GM19035 (cell line): ENCODE measurements at regions not wholly inside any gene's neighbourhood (a gene's known extent, or its start where the extent isn't known, plus 50 kb on each side); places are given as distances from the start of the nearest gene placed in this dataset.

Experiments
- ATAC-seq: cut with Tn5 transposase; IDR thresholded peaks from one replicate; pipeline ENCODE4 v1.9.1; 2021; ENCODE audit not compliant: unreplicated experiment

- no peak for ATAC-seq
Measured at GRCh38 chr5:34501016-34501415, 155.1 kb upstream of the RAI14 start.

- ATAC-seq = no peak
Measured at GRCh38 chr5:34501840-34502239, 154.3 kb upstream of the RAI14 start.

GRCh38 chr5:34502581-34502980 lies 153.5 kb upstream of the RAI14 start:
- no peak for ATAC-seq

GRCh38 chr5:34503379-34504253 lies 152.5 kb upstream of the RAI14 start:
- ATAC-seq = no peak

- ATAC-seq = no peak
Measured at GRCh38 chr5:34504967-34505366, 151.2 kb upstream of the RAI14 start.

- no peak for ATAC-seq
Measured at GRCh38 chr5:34505731-34506130, 150.4 kb upstream of the RAI14 start.

- no peak for ATAC-seq
Measured at GRCh38 chr5:34507933-34508332, 148.2 kb upstream of the RAI14 start.

- no peak for ATAC-seq
Measured at GRCh38 chr5:34509392-34509791, 146.7 kb upstream of the RAI14 start.

GRCh38 chr5:34510002-34510401 lies 146.1 kb upstream of the RAI14 start:
- ATAC-seq = no peak

- no peak for ATAC-seq
Measured at GRCh38 chr5:34511063-34511462, 145.1 kb upstream of the RAI14 start.

- no peak for ATAC-seq
Measured at GRCh38 chr5:34511481-34511880, 144.6 kb upstream of the RAI14 start.

- ATAC-seq = no peak
Measured at GRCh38 chr5:34511915-34512314, 144.2 kb upstream of the RAI14 start.

GRCh38 chr5:34516166-34516565 lies 140.0 kb upstream of the RAI14 start:
- ATAC-seq = no peak

GRCh38 chr5:34516686-34517085 lies 139.4 kb upstream of the RAI14 start:
- no peak for ATAC-seq

GRCh38 chr5:34517249-34517648 lies 138.9 kb upstream of the RAI14 start:
- no peak for ATAC-seq

GRCh38 chr5:34519489-34520220 lies 136.5 kb upstream of the RAI14 start:
- ATAC-seq = no peak

GRCh38 chr5:34521628-34522290 lies 134.4 kb upstream of the RAI14 start:
- ATAC-seq = no peak

- ATAC-seq = peak; percentile 94
Measured at GRCh38 chr5:34522599-34523386, 133.3 kb upstream of the RAI14 start.

- ATAC-seq = no peak
Measured at GRCh38 chr5:34523387-34523726, 132.8 kb upstream of the RAI14 start.

GRCh38 chr5:34524123-34524522 lies 132.0 kb upstream of the RAI14 start:
- ATAC-seq = no peak

- ATAC-seq = no peak
Measured at GRCh38 chr5:34525761-34526160, 130.4 kb upstream of the RAI14 start.
